Astrocyte (in vitro differentiated cells and primary cell): ENCODE measurements at regions not wholly inside any gene's neighbourhood (a gene's known extent, or its start where the extent isn't known, plus 50 kb on each side); places are given as distances from the start of the nearest gene placed in this dataset.

Experiments used
- DNase-seq: peaks from one replicate; pipeline ENCODE4 v3.0.0-alpha.2; 2010; ENCODE audit warnings: low read depth
- FAIRE-seq: peaks from 2 replicates; lab custom pipeline; 2011; peaks lifted over from hg19 to GRCh38; lab: Jason Lieb, UNC
- H2AFZ ChIP-seq: 2 replicates; pipeline ENCODE4 v1.6.0; 2012; ENCODE audit warnings: low read depth, low read length, inconsistent platforms
- H3K27ac ChIP-seq: 2 replicates; pipeline ENCODE4 v1.5.1; 2011; ENCODE audit warnings: low read depth, low read length, inconsistent platforms
- H3K27me3 ChIP-seq: 2 replicates; pipeline ENCODE4 v1.6.0; 2011; ENCODE audit warnings: low read length, inconsistent platforms; ENCODE audit not compliant: insufficient read depth
- H3K36me3 ChIP-seq: 2 replicates; pipeline ENCODE4 v1.5.1; 2011; ENCODE audit warnings: low read length, inconsistent platforms; ENCODE audit not compliant: insufficient read depth
- H3K4me1 ChIP-seq: 2 replicates; pipeline ENCODE4 v1.5.1; 2011; ENCODE audit warnings: low read length, inconsistent platforms; ENCODE audit not compliant: insufficient read depth
- H3K4me2 ChIP-seq: 2 replicates; pipeline ENCODE4 v1.6.0; 2012; ENCODE audit warnings: low read length, inconsistent platforms
- H3K4me3 ChIP-seq: 2 replicates; pipeline ENCODE4 v1.5.1; 2011; ENCODE audit warnings: low read depth, mild to moderate bottlenecking, low read length, inconsistent platforms; ENCODE audit not compliant: insufficient read depth
- H3K79me2 ChIP-seq: 2 replicates; pipeline ENCODE4 v1.6.0; 2012; ENCODE audit warnings: mild to moderate bottlenecking, low read length, inconsistent platforms; ENCODE audit not compliant: insufficient read depth
- H3K9ac ChIP-seq: 2 replicates; pipeline ENCODE4 v1.6.0; 2012; ENCODE audit warnings: mild to moderate bottlenecking, low read length, inconsistent platforms
- H3K9me3 ChIP-seq: 2 replicates; pipeline ENCODE4 v1.5.1; 2012; ENCODE audit warnings: low read depth, mild to moderate bottlenecking, low read length, inconsistent platforms; ENCODE audit not compliant: insufficient read depth
- H4K20me1 ChIP-seq: 2 replicates; pipeline ENCODE4 v1.6.0; 2012; ENCODE audit warnings: low read length, inconsistent platforms; ENCODE audit not compliant: insufficient read depth
- H3K27ac Mint-ChIP-seq: one replicate; pipeline ENCODE4 v1.8.0; 2021; ENCODE audit warnings: mild to moderate bottlenecking, mixed read lengths; ENCODE audit not compliant: unreplicated experiment
- H3K27me3 Mint-ChIP-seq: one replicate; pipeline ENCODE4 v1.8.0; 2021; ENCODE audit warnings: low read depth, mixed read lengths; ENCODE audit not compliant: unreplicated experiment
- H3K36me3 Mint-ChIP-seq: one replicate; pipeline ENCODE4 v1.8.0; 2021; ENCODE audit warnings: low read depth, mixed read lengths; ENCODE audit not compliant: unreplicated experiment
- H3K4me1 Mint-ChIP-seq: one replicate; pipeline ENCODE4 v1.8.0; 2021; ENCODE audit warnings: low read depth, mixed read lengths; ENCODE audit not compliant: unreplicated experiment
- H3K4me3 Mint-ChIP-seq: one replicate; pipeline ENCODE4 v1.8.0; 2021; ENCODE audit warnings: mild to moderate bottlenecking, moderate library complexity, mixed read lengths; ENCODE audit not compliant: unreplicated experiment
- H3K9me3 Mint-ChIP-seq: one replicate; pipeline ENCODE4 v1.8.0; 2021; ENCODE audit warnings: mild to moderate bottlenecking, mixed read lengths; ENCODE audit not compliant: unreplicated experiment
- CTCF ChIP-seq: IDR thresholded peaks from 2 replicates; pipeline ENCODE4 v1.5.1; 2011; ENCODE audit warnings: low read depth, mild to moderate bottlenecking, inconsistent platforms, low read length, moderate library complexity; ENCODE audit not compliant: insufficient read depth
- EZH2 ChIP-seq: IDR thresholded peaks from 2 replicates; pipeline ENCODE4 v1.6.1; 2012; ENCODE audit warnings: mild to moderate bottlenecking, low read length, inconsistent platforms; ENCODE audit not compliant: insufficient read depth

GRCh38 chr11:109133159-109133558 is 288.8 kb upstream of the C11orf87 start:
- Mint-ChIP-seq H3K27ac (no peak overlapping the region), H3K36me3 (no peaks in the 10 kb centered on the region), H3K9me3 (no peaks in the 10 kb centered on the region), H3K27me3 (no peaks in the 10 kb centered on the region), H3K4me3 (no peak overlapping the region), H3K4me1 (no peaks in the 10 kb centered on the region)
- H3K27me3 ChIP-seq, result no peaks in the 10 kb centered on the region
- H3K9me3 ChIP-seq, result no peaks in the 10 kb centered on the region
- H2AFZ ChIP-seq, result no peak overlapping the region
- no peaks in the 10 kb centered on the region for H3K4me1 ChIP-seq
- no peak for TF ChIP-seq EZH2
- no peak for TF ChIP-seq CTCF
- no peaks in the 10 kb centered on the region for H4K20me1 ChIP-seq
- no peak overlapping the region for H3K4me2 ChIP-seq
- no peaks in the 10 kb centered on the region for H3K79me2 ChIP-seq
- no peak overlapping the region for H3K4me3 ChIP-seq
- no peak for FAIRE-seq
- H3K36me3 ChIP-seq, result no peaks in the 10 kb centered on the region
- H3K27ac ChIP-seq, result no peak overlapping the region
- DNase-seq, result no peak
- H3K9ac ChIP-seq, result no peak overlapping the region

- no peak for DNase-seq
- no peak overlapping the region for H3K9ac ChIP-seq
- Mint-ChIP-seq H3K4me3 (no peak overlapping the region), H3K4me1 (no peaks in the 10 kb centered on the region), H3K36me3 (no peaks in the 10 kb centered on the region), H3K9me3 (no peaks in the 10 kb centered on the region), H3K27ac (no peak overlapping the region), H3K27me3 (no peaks in the 10 kb centered on the region)
- TF ChIP-seq EZH2 (no peak), CTCF (no peak)
- H3K27ac ChIP-seq, result no peak overlapping the region
- H3K79me2 ChIP-seq, result no peaks in the 10 kb centered on the region
- H3K4me3 ChIP-seq, result no peak overlapping the region
- no peaks in the 10 kb centered on the region for H3K36me3 ChIP-seq
- no peaks in the 10 kb centered on the region for H3K27me3 ChIP-seq
- H3K9me3 ChIP-seq, result no peaks in the 10 kb centered on the region
- no peaks in the 10 kb centered on the region for H4K20me1 ChIP-seq
- no peaks in the 10 kb centered on the region for H3K4me1 ChIP-seq
- no peak for FAIRE-seq
- H3K4me2 ChIP-seq, result no peak overlapping the region
- H2AFZ ChIP-seq, result no peak overlapping the region
Observed at GRCh38 chr11:109135627-109136026, 286.4 kb upstream of the C11orf87 start.

- Histone ChIP-seq H3K4me3 (no peak overlapping the region), H3K36me3 (no peaks in the 10 kb centered on the region), H4K20me1 (no peaks in the 10 kb centered on the region), H3K27ac (no peak overlapping the region), H3K79me2 (no peaks in the 10 kb centered on the region), H3K27me3 (no peaks in the 10 kb centered on the region), H2AFZ (no peak overlapping the region), H3K4me1 (no peaks in the 10 kb centered on the region), H3K9me3 (no peaks in the 10 kb centered on the region), H3K9ac (no peak overlapping the region), H3K4me2 (no peak overlapping the region)
- no peak for TF ChIP-seq EZH2
- no peak for TF ChIP-seq CTCF
- no peak overlapping the region for H3K4me3 Mint-ChIP-seq
- H3K27ac Mint-ChIP-seq, result no peak overlapping the region
- DNase-seq (no peak), FAIRE-seq (no peak)
- H3K36me3 Mint-ChIP-seq, result no peaks in the 10 kb centered on the region
- no peaks in the 10 kb centered on the region for H3K9me3 Mint-ChIP-seq
- H3K4me1 Mint-ChIP-seq, result no peaks in the 10 kb centered on the region
- no peaks in the 10 kb centered on the region for H3K27me3 Mint-ChIP-seq
Observed at GRCh38 chr11:109138196-109138595, 283.8 kb upstream of the C11orf87 start.
